Sciatic nerve (tissue), 2 donors: ENCODE measurements at regions not wholly inside any gene's neighbourhood (a gene's known extent, or its start where the extent isn't known, plus 50 kb on each side); places are given as distances from the start of the nearest gene placed in this dataset.

Source experiments
- ATAC-seq: fragments of 200-7000 bp; cut with Tn5 transposase; one replicate; pipeline ENCODE4 v1.9.1; 2020; ENCODE audit warnings: mild to moderate bottlenecking, moderate library complexity
- DNase-seq: peaks from one replicate; pipeline ENCODE4 v3.0.0-alpha.2; 2020; ENCODE audit warnings: low spot score
- intact Hi-C: fragments of 100-400 bp; cut with DNase I; formaldehyde crosslinking; loops from one replicate; pipeline ENCODE4 v1.14.2; 2022
- donor health status: DM: no; HTN: no; CAD: no.
- donor health status: DM: no; HTN: no; CAD: no.

GRCh38 chr9:87255431-87256155 lies 242.1 kb upstream of the DAPK1 start:
- ATAC-seq (no peak), DNase-seq (no peak)
- intact Hi-C loops: no loop called here

GRCh38 chr9:87256973-87257372 lies 240.7 kb upstream of the DAPK1 start:
- DNase-seq (no peak), ATAC-seq (peak; percentile 73)
- intact Hi-C loops: no loop called here

GRCh38 chr9:87259543-87260518 lies 237.8 kb upstream of the DAPK1 start:
- ATAC-seq (peak; percentile 86), DNase-seq (no peak)
- intact Hi-C loops: no loop called here

- no peak for DNase-seq
- intact Hi-C loops: no loop called here
- ATAC-seq: no peak
Measured at GRCh38 chr9:87263291-87263690, 234.4 kb upstream of the DAPK1 start.

- ATAC-seq: no peak
- no peak for DNase-seq
- intact Hi-C loops: no loop called here
Measured at GRCh38 chr9:87266697-87267096, 231.0 kb upstream of the DAPK1 start.

- no peak for DNase-seq
- intact Hi-C loops: no loop called here
Measured at GRCh38 chr9:87267251-87268070, 230.2 kb upstream of the DAPK1 start.

DNA sequence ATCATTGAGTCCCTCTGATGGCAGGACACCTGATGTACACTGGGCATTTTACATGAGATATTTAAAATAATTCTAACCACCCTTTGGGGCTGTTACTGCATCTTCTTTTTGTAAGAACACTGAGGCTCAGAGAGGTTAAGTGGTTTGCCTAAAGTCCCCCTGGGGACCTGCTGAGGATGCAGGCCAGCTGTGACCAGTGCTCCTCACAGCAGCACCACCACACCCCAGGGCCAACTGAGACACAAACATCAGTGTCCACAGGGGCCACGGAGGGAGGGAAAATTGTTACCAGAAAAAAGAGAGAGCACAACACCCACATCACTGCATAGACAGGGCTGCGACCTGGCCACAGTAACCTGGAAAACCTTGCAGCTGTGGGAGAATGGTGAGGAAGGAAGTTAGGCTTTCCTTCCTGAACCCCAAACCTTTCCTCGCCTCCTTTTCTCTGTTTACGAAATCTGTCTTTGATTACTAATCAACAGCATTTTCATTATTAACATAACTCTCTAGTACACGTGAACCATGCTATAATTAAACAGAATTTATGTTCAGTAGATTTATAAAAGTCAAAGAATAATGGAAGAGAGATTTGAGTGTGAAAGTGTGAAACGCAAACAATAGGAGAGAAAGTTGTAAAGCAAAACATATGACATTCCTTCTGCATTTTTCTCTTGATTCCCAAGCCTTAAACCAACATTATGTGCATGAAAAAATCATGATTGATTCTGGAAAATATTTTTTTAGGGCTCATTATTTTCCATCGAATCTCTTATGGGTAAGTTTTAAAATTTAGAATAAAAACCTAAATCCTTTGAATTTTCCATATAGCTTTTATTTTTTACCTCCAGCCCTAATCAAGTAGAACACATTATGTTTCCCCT lies 228.1 kb upstream of the DAPK1 start:
- intact Hi-C loops: no loop called here
- no peak for ATAC-seq
- DNase-seq: no peak

More at GRCh38 chr9:87267251-87268070, 230.2 kb upstream of the DAPK1 start:
- peak; percentile 81 for ATAC-seq

GRCh38 chr9:87270221-87270847 lies 227.3 kb upstream of the DAPK1 start:
- intact Hi-C loops: no loop called here
- peak; percentile 52 for ATAC-seq
- no peak for DNase-seq

GRCh38 chr9:87270848-87271234 lies 226.8 kb upstream of the DAPK1 start:
- DNase-seq (no peak), ATAC-seq (no peak)
- intact Hi-C loops: no loop called here

- no peak for DNase-seq
- ATAC-seq: no peak
- intact Hi-C loops: no loop called here
Measured at GRCh38 chr9:87271696-87272477, 225.8 kb upstream of the DAPK1 start.

- intact Hi-C loops: no loop called here
- ATAC-seq (no peak), DNase-seq (no peak)
Measured at GRCh38 chr9:87275047-87275725, 222.5 kb upstream of the DAPK1 start.

DNA sequence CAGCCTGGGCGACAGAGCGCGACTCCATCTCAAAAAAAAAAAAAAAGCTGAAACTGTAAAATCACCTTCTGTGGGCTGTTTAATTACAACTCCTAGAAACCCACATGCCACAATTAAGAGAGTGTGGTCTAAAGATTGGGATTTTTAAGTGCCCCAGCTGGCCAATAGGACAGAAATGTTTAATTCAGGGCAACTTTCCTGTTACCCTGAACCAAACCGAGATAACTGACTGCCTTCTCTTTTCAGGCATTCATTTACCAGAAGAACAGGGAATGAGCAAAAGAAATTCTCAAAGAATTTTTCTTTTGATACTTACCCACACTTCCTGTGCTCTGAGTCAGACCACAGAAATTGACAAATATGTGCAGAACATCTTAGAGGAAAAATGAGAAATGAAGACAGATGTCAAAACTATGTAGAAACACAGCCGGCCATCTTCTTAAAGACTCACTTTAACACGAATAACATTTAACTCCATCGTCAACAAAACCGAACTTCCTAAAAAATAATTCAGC lies 221.3 kb upstream of the DAPK1 start:
- no peak for DNase-seq
- intact Hi-C loops: no loop called here
- no peak for ATAC-seq

GRCh38 chr9:87276851-87277261 lies 220.8 kb upstream of the DAPK1 start:
- ATAC-seq (no peak), DNase-seq (no peak)
- intact Hi-C loops: no loop called here

DNA sequence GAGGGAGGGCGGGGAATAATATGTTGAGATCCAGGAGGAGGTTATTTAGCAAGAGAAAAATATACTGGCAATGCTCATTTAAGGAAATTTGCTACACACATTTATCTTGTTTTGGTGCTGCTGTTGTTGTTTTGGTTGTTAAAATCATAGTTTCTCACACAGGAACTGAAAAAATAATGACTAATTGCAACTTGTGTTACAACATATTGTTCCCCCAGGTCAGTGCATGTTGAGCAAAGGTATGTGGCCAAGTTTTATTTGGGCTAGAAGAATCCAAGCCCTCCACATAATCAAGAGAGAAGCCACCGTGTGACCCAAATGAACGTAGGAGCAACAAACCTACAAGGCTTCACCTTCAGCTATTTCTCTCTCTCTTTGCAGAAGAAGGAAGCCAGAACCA lies 220.3 kb upstream of the DAPK1 start:
- ATAC-seq: no peak
- intact Hi-C loops: no loop called here
- no peak for DNase-seq

DNA sequence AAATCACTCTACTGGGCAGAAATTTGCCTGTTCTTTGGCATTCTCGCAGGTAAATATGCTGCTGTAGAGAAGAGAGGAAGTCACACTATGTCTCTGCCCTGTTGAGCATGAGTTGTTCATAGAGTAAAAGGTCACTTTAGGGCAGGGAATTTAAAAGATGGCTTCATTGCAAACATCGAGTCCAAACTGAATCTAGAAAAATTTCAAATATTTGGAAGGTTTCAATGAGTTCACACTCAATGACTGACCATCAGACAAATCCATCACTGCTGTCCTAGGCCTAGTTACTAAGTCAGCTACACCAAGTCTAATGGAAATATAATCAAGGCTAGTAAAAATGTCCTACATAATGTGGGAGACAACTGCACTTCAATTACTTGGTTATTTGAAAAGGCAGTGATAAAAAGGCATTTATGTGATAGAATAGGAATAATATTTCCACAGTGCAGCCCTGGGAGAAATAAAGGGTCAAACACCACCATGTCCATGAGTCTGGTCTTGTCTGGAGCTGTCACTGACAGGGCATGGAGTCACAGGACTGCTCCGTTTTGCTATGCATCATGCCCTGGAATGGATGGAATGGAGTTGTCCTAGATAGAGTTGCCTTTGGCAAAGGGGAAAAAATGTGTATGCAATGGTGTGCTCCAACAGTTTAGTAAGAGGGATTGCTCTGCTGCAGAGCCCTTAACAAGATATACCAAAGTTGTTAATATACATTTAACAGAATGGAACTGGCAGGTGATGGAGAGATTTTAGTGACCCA lies 218.5 kb upstream of the DAPK1 start:
- ATAC-seq: no peak
- no peak for DNase-seq
- intact Hi-C loops: no loop called here

DNA sequence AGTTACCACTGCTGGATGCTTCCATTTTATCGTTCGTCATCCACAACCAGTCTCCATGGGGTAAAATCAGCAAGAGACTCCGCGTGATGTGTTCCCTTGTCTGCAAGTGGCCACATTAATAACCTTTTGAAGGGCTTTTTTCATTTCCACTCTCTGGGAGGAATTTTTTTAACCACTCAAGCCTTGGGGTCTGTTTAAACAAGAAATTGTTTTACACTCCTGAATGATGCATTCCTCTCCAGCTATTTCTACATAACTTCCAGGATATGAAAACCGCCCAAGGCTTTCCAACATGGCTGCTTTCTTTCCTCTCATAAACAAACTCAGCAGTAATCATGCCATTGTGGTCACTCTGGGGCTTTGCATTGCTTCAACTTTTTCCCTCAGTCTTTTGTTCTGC lies 217.2 kb upstream of the DAPK1 start:
- ATAC-seq: no peak
- intact Hi-C loops: no loop called here
- DNase-seq: no peak
